ENCODE measurements at regions not wholly inside any gene's neighbourhood (a gene's known extent, or its start where the extent isn't known, plus 50 kb on each side); places are given as distances from the start of the nearest gene placed in this dataset.
A peak's percentile ranks its signal among the peaks of the same experiment; 100 is the strongest.

GRCh38 chr1:217364220-217364619 is 266.7 kb downstream of the GPATCH2 start:
- TF ChIP-seq TOX (CRISPR knock-in tag; IDR thresholded peaks at IDR 0.05; ENCODE audit: borderline replicate concordance) (no peak), ZFP3 (CRISPR knock-in tag; IDR thresholded peaks at IDR 0.05) (no peak), CSDC2 (CRISPR knock-in tag; IDR thresholded peaks at IDR 0.05) (no peak), BACH2 (CRISPR knock-in tag; IDR thresholded peaks at IDR 0.05; ENCODE audit: borderline replicate concordance) (no peak), ZC3H10 (CRISPR knock-in tag; IDR thresholded peaks at IDR 0.05) (no peak), CSRNP3 (CRISPR knock-in tag; IDR thresholded peaks at IDR 0.05) (no peak), RARB (CRISPR knock-in tag; IDR thresholded peaks at IDR 0.05) (no peak), ZNF70 (CRISPR knock-in tag; IDR thresholded peaks at IDR 0.05) (no peak), ESRRG (CRISPR knock-in tag; IDR thresholded peaks at IDR 0.05) (no peak), PPARA (CRISPR knock-in tag; IDR thresholded peaks at IDR 0.05; ENCODE audit: borderline replicate concordance) (no peak), ZNF8 (CRISPR knock-in tag; IDR thresholded peaks at IDR 0.05) (no peak), ZFP30 (CRISPR knock-in tag; IDR thresholded peaks at IDR 0.05) (no peak), GLIS3 (CRISPR knock-in tag; IDR thresholded peaks at IDR 0.05) (no peak), ZNF565 (CRISPR knock-in tag; conservative IDR thresholded peaks at IDR 0.05; ENCODE audit: low read depth) (no peak), ARNTL (CRISPR knock-in tag; IDR thresholded peaks at IDR 0.05; ENCODE audit: borderline replicate concordance, low read depth) (no peak), ISL1 (CRISPR knock-in tag; IDR thresholded peaks at IDR 0.05) (no peak), TCF4 (CRISPR knock-in tag; IDR thresholded peaks at IDR 0.05; ENCODE audit: borderline replicate concordance) (no peak)
- TF ChIP-seq, protein P1, sequence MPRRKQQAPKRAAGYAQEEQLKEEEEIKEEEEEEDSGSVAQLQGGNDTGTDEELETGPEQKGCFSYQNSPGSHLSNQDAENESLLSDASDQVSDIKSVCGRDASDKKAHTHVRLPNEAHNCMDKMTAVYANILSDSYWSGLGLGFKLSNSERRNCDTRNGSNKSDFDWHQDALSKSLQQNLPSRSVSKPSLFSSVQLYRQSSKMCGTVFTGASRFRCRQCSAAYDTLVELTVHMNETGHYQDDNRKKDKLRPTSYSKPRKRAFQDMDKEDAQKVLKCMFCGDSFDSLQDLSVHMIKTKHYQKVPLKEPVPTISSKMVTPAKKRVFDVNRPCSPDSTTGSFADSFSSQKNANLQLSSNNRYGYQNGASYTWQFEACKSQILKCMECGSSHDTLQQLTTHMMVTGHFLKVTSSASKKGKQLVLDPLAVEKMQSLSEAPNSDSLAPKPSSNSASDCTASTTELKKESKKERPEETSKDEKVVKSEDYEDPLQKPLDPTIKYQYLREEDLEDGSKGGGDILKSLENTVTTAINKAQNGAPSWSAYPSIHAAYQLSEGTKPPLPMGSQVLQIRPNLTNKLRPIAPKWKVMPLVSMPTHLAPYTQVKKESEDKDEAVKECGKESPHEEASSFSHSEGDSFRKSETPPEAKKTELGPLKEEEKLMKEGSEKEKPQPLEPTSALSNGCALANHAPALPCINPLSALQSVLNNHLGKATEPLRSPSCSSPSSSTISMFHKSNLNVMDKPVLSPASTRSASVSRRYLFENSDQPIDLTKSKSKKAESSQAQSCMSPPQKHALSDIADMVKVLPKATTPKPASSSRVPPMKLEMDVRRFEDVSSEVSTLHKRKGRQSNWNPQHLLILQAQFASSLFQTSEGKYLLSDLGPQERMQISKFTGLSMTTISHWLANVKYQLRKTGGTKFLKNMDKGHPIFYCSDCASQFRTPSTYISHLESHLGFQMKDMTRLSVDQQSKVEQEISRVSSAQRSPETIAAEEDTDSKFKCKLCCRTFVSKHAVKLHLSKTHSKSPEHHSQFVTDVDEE (CRISPR knock-in tag; IDR thresholded peaks at IDR 0.05), result no peak
- TF ChIP-seq, protein P2, sequence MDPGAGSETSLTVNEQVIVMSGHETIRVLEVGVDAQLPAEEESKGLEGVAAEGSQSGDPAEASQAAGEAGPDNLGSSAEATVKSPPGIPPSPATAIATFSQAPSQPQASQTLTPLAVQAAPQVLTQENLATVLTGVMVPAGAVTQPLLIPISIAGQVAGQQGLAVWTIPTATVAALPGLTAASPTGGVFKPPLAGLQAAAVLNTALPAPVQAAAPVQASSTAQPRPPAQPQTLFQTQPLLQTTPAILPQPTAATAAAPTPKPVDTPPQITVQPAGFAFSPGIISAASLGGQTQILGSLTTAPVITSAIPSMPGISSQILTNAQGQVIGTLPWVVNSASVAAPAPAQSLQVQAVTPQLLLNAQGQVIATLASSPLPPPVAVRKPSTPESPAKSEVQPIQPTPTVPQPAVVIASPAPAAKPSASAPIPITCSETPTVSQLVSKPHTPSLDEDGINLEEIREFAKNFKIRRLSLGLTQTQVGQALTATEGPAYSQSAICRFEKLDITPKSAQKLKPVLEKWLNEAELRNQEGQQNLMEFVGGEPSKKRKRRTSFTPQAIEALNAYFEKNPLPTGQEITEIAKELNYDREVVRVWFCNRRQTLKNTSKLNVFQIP (CRISPR knock-in tag; IDR thresholded peaks at IDR 0.05; ENCODE audit: borderline replicate concordance, low read depth), result no peak

DNA sequence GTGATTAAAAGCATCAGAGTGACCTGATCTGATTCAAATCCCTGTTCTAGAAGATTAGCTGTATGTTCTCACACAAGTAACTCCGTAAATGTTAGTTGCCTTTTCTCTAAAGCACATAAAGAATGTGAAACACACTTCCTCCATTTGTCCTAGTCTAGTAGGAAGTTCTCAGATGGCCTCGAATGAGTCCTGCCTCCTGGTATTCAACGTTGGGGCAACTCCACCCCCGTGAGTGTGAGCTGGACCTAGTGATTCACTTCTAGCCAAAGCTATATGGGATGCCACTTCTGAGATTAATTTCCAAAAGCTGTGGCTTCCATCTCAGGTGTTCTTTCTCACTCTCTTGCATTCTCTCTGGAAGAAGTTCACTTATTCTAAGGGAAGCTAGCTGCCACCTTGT is 267.6 kb downstream of the GPATCH2 start:
- peak; percentile 28; the same call in 1 of the 3 replicates for ATAC-seq
- TF ChIP-seq ARNTL (CRISPR knock-in tag; IDR thresholded peaks at IDR 0.05; ENCODE audit: borderline replicate concordance, low read depth), result no peak

More at GRCh38 chr1:217364220-217364619, 266.7 kb downstream of the GPATCH2 start:
- no peak for ATAC-seq

GRCh38 chr1:217360510-217360909 is 270.4 kb downstream of the GPATCH2 start:
- ATAC-seq, result no peak

More at GRCh38 chr1:217360510-217360909, 270.4 kb downstream of the GPATCH2 start:
- TF ChIP-seq CSRNP3 (CRISPR knock-in tag; IDR thresholded peaks at IDR 0.05) (no peak), ESRRG (CRISPR knock-in tag; IDR thresholded peaks at IDR 0.05) (no peak), ZC3H10 (CRISPR knock-in tag; IDR thresholded peaks at IDR 0.05) (no peak), ZNF70 (CRISPR knock-in tag; IDR thresholded peaks at IDR 0.05) (no peak), BACH2 (CRISPR knock-in tag; IDR thresholded peaks at IDR 0.05; ENCODE audit: borderline replicate concordance) (no peak), TOX (CRISPR knock-in tag; IDR thresholded peaks at IDR 0.05; ENCODE audit: borderline replicate concordance) (no peak), ZFP3 (CRISPR knock-in tag; IDR thresholded peaks at IDR 0.05) (no peak), OSR1 (CRISPR knock-in tag; IDR thresholded peaks at IDR 0.05) (no peak), ZFP30 (CRISPR knock-in tag; IDR thresholded peaks at IDR 0.05) (no peak), ZNF8 (CRISPR knock-in tag; IDR thresholded peaks at IDR 0.05) (no peak)
- TF ChIP-seq, protein P3, sequence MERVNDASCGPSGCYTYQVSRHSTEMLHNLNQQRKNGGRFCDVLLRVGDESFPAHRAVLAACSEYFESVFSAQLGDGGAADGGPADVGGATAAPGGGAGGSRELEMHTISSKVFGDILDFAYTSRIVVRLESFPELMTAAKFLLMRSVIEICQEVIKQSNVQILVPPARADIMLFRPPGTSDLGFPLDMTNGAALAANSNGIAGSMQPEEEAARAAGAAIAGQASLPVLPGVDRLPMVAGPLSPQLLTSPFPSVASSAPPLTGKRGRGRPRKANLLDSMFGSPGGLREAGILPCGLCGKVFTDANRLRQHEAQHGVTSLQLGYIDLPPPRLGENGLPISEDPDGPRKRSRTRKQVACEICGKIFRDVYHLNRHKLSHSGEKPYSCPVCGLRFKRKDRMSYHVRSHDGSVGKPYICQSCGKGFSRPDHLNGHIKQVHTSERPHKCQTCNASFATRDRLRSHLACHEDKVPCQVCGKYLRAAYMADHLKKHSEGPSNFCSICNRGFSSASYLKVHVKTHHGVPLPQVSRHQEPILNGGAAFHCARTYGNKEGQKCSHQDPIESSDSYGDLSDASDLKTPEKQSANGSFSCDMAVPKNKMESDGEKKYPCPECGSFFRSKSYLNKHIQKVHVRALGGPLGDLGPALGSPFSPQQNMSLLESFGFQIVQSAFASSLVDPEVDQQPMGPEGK (CRISPR knock-in tag; IDR thresholded peaks at IDR 0.05; ENCODE audit: borderline replicate concordance), result no peak

All from SK-N-SH treated with all-trans-retinoic acid at 6 μM for 48 hours (cell line).